Esophagus squamous epithelium (tissue), 4 donors: ENCODE measurements at regions not wholly inside any gene's neighbourhood (a gene's known extent, or its start where the extent isn't known, plus 50 kb on each side); places are given as distances from the start of the nearest gene placed in this dataset.

ENCODE experiments used
- POLR2A ChIP-seq, 4 donors: fragments of 450-650 bp; IDR thresholded peaks; one replicate each; pipeline ENCODE4 v1.6.1; 2017; ENCODE audit warnings: antibody characterized with exemption in 4 of 4, mild to moderate bottlenecking in 4 of 4, moderate library complexity in 3 of 4
- TF ChIP-seq, protein P1 (sequence below), 6 experiments: fragments of 450-650 bp in 4 of 6; fragments of 200-600 bp in 2 of 6; sonication (generic) in 2 of 6; IDR thresholded peaks; one replicate each; pipeline ENCODE4 v1.5.1; 2016 to 2019; ENCODE audit warnings: antibody characterized with exemption in 6 of 6, mild to moderate bottlenecking in 4 of 6, moderate library complexity in 4 of 6

GRCh38 chr4:96407738-96408463 is 568.0 kb downstream of the PDHA2 start:
- TF ChIP-seq, protein P1, sequence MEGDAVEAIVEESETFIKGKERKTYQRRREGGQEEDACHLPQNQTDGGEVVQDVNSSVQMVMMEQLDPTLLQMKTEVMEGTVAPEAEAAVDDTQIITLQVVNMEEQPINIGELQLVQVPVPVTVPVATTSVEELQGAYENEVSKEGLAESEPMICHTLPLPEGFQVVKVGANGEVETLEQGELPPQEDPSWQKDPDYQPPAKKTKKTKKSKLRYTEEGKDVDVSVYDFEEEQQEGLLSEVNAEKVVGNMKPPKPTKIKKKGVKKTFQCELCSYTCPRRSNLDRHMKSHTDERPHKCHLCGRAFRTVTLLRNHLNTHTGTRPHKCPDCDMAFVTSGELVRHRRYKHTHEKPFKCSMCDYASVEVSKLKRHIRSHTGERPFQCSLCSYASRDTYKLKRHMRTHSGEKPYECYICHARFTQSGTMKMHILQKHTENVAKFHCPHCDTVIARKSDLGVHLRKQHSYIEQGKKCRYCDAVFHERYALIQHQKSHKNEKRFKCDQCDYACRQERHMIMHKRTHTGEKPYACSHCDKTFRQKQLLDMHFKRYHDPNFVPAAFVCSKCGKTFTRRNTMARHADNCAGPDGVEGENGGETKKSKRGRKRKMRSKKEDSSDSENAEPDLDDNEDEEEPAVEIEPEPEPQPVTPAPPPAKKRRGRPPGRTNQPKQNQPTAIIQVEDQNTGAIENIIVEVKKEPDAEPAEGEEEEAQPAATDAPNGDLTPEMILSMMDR (IDR thresholded peaks at IDR 0.05), result no peak
- no peak for TF ChIP-seq POLR2A (IDR thresholded peaks at IDR 0.05)
